Gastrocnemius medialis (tissue), 4 donors: ENCODE measurements at regions not wholly inside any gene's neighbourhood (a gene's known extent, or its start where the extent isn't known, plus 50 kb on each side); places are given as distances from the start of the nearest gene placed in this dataset.

ENCODE experiments used
- ATAC-seq, 2 donors: fragments of 150-250 bp; one replicate each; pipeline ENCODE4 v1.9.1; 2016
- DNase-seq, 2 donors: peaks; one replicate each; pipeline ENCODE4 v3.0.0-alpha.2; 2019
- H3K27ac ChIP-seq, 4 donors: fragments of 200-600 bp; sonication (generic); 1 replicate in 1 of 4; 2 replicates in 3 of 4; pipeline ENCODE4 v1.5.1; 2016 to 2018; ENCODE audit warnings: mild to moderate bottlenecking in 2 of 4, moderate library complexity in 1 of 4
- H3K27me3 ChIP-seq, 3 donors: fragments of 200-600 bp; sonication (generic) in 2 of 3; 1 replicate in 1 of 3; 2 replicates in 2 of 3; pipeline versions ENCODE4 v1.5.1 to v1.6.0; 2016 to 2019; ENCODE audit warnings: mild to moderate bottlenecking in 1 of 3, moderate library complexity in 1 of 3
- H3K36me3 ChIP-seq, 2 donors: fragments of 200-600 bp; sonication (generic) in 1 of 2; one replicate each; pipeline ENCODE4 v1.5.1; 2017 to 2018
- H3K4me1 ChIP-seq, 2 donors: fragments of 200-600 bp; sonication (generic) in 1 of 2; one replicate each; pipeline ENCODE4 v1.5.1; 2016 to 2017; ENCODE audit warnings: mild to moderate bottlenecking in 2 of 2
- H3K4me3 ChIP-seq, 4 donors: fragments of 200-600 bp; sonication (generic) in 3 of 4; 1 replicate in 1 of 4; 2 replicates in 3 of 4; pipeline ENCODE4 v1.5.1; 2016 to 2019; ENCODE audit warnings: mild to moderate bottlenecking in 2 of 4
- H3K9me3 ChIP-seq, 3 donors: fragments of 200-600 bp; sonication (generic) in 2 of 3; 1 replicate in 1 of 3; 2 replicates in 2 of 3; pipeline ENCODE4 v1.5.1; 2016 to 2019
- POLR2A ChIP-seq, 2 donors: fragments of 450-650 bp; IDR thresholded peaks; one replicate each; pipeline ENCODE4 v1.6.1; 2017; ENCODE audit warnings: antibody characterized with exemption in 2 of 2, mild to moderate bottlenecking in 2 of 2, moderate library complexity in 2 of 2
- in situ Hi-C, 4 donors: fragments of 200-750 bp; cut with MboI; loops; one replicate each; pipeline versions ENCODE4 v1.15.0 to v1.8.0; 2017; ENCODE audit warnings: low sequenced_read_pairs in 4 of 4
- intact Hi-C: fragments of 100-400 bp; cut with DNase I; formaldehyde crosslinking; loops from one replicate; pipeline ENCODE4 v1.15.1; 2023; ENCODE audit warnings: low total_unique reads
- TF ChIP-seq, protein P1 (sequence below), 5 experiments: fragments of 450-650 bp in 3 of 5; fragments of 200-600 bp in 2 of 5; sonication (generic) in 2 of 5; IDR thresholded peaks in 4 of 5; conservative IDR thresholded peaks in 1 of 5; 1 replicate in 4 of 5; 2 replicates in 1 of 5; pipeline ENCODE4 v1.5.1; 2016 to 2019; ENCODE audit warnings: antibody characterized with exemption in 5 of 5, mild to moderate bottlenecking in 3 of 5, moderate library complexity in 3 of 5

DNA sequence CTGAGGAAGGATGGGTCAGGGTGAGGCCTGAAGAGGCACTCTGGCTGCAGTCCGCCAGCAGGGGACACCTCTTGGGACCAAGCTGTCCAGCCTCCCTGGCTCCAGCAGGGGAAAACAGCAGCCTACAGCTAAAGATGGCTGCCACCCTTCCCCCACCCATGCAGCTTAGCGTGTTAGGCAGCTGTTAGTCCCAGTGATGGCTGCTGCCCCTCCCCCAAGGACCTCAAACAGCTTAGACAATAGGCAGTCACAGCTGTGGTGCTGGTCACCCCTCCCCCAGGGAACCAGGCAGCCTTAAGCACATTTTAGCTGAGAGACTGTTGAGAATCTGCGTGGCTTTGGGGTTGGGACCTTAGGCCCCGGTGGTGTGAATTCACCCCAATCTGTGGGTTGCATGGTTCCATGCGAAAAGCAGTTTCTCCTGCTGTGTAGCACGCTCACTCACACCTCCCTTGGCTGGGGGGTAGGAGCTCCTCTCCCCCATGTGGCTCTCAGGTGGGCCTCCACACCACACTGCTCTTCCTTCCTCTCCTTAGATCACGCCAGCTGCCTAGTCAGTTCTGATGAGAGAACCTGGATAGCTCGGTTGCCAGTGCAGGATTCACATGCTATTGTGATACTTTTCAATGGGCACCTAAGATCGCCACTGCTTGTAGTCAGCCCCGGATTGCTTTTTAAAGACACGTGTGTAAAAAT, 140.5 kb upstream of the CADPS start:
- Histone ChIP-seq H3K4me1 (no peaks in the 10 kb centered on the region), H3K36me3 (no peaks in the 10 kb centered on the region), H3K4me3 (no peak overlapping the region), H3K27ac (no peak overlapping the region), H3K9me3 (no peaks in the 10 kb centered on the region), H3K27me3 (no peaks in the 10 kb centered on the region)
- TF ChIP-seq, protein P1, sequence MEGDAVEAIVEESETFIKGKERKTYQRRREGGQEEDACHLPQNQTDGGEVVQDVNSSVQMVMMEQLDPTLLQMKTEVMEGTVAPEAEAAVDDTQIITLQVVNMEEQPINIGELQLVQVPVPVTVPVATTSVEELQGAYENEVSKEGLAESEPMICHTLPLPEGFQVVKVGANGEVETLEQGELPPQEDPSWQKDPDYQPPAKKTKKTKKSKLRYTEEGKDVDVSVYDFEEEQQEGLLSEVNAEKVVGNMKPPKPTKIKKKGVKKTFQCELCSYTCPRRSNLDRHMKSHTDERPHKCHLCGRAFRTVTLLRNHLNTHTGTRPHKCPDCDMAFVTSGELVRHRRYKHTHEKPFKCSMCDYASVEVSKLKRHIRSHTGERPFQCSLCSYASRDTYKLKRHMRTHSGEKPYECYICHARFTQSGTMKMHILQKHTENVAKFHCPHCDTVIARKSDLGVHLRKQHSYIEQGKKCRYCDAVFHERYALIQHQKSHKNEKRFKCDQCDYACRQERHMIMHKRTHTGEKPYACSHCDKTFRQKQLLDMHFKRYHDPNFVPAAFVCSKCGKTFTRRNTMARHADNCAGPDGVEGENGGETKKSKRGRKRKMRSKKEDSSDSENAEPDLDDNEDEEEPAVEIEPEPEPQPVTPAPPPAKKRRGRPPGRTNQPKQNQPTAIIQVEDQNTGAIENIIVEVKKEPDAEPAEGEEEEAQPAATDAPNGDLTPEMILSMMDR (IDR thresholded peaks at IDR 0.05 in 4 of 5, conservative IDR thresholded peaks at IDR 0.05 in 1 of 5), result no peak
- in situ Hi-C loops (no loop called here), intact Hi-C loops (no loop called here)
- ATAC-seq (no peak), DNase-seq (no peak)

DNA sequence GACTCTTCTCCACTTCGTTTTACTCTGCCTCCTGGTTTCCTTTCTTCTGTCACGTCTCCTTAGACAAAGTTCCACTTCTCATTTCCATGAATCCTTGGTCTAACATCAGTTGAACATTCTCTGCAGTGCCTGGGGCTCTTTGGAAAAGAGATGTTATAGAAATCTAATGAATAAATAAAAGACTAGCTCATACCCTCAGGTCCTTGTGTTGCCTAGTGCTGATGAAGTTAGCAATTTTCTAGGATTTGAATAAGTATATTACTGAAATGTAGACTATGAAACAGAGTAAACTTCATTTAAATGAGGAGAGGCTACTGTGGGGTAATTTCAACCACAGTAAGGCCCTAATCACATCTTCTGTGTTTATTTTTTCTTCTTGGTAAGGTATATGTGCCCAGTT, 146.9 kb upstream of the CADPS start:
- in situ Hi-C loops, result no loop called here
- no peaks in the 10 kb centered on the region for H3K9me3 ChIP-seq
- TF ChIP-seq, protein P1 (IDR thresholded peaks at IDR 0.05 in 4 of 5, conservative IDR thresholded peaks at IDR 0.05 in 1 of 5), result no peak
- TF ChIP-seq POLR2A (IDR thresholded peaks at IDR 0.05), result no peak
- no peak overlapping the region for H3K27ac ChIP-seq
- no peaks in the 10 kb centered on the region for H3K27me3 ChIP-seq
- H3K36me3 ChIP-seq, result no peaks in the 10 kb centered on the region
- no peaks in the 10 kb centered on the region for H3K4me1 ChIP-seq
- H3K4me3 ChIP-seq, result no peak overlapping the region
- intact Hi-C loops, result no loop called here
- DNase-seq, result no peak
- ATAC-seq, result no peak

DNA sequence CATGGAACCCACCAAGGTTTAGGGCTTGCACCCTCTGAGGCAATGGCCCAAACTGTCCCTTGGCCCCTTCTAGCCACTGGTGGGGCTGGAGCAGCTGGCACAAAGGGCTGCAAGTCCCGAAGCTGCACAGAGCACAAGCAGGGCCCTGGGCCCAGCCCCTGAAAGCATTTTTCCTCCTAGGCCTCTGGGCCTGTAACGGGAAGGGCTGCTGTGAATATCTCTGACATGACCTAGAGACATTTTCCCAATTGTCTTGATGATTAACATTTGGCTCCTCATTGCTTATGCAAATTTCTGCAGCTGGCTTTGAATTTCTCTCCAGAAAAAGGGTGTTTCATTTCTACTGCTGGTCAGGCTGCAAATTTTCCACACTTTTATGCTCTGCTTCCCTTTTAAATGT, 151.5 kb upstream of the CADPS start:
- DNase-seq, result no peak
- H3K27me3 ChIP-seq, result no peaks in the 10 kb centered on the region
- in situ Hi-C loops, result no loop called here

DNA sequence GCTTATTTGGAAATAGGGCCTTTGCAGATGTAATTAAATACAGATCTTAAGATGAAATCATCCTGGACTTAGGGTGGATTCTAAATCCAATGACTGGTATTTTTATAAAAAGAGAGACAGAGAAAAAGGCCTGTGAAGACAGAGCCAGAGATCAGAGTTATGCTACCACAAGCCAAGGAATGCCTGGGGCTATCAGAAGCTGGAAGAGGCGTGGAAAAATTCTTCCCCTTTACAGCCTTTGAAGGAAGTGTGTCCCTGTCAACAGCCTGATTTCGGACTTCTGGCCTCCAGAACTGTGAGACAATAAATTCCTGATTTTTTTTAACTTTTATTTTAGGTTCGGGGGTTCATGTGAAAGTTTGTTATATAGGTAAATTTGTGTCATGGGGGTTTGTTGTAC, 154.1 kb upstream of the CADPS start:
- H3K36me3 ChIP-seq, result no peaks in the 10 kb centered on the region
- no peak overlapping the region for H3K27ac ChIP-seq
- intact Hi-C loops (no loop called here), in situ Hi-C loops (no loop called here)
- TF ChIP-seq, protein P1 (IDR thresholded peaks at IDR 0.05 in 4 of 5, conservative IDR thresholded peaks at IDR 0.05 in 1 of 5), result no peak
- no peak for TF ChIP-seq POLR2A (IDR thresholded peaks at IDR 0.05)
- no peak overlapping the region for H3K4me3 ChIP-seq
- no peaks in the 10 kb centered on the region for H3K4me1 ChIP-seq
- no peaks in the 10 kb centered on the region for H3K9me3 ChIP-seq
- H3K27me3 ChIP-seq, result no peaks in the 10 kb centered on the region
- ATAC-seq (no peak), DNase-seq (no peak)

More for the DNA sequence above, 151.5 kb upstream of the CADPS start:
- Histone ChIP-seq H3K9me3 (no peaks in the 10 kb centered on the region), H3K36me3 (no peaks in the 10 kb centered on the region), H3K4me3 (no peak overlapping the region), H3K27ac (no peak overlapping the region), H3K4me1 (no peaks in the 10 kb centered on the region)
- intact Hi-C loops, result no loop called here
- no peak for ATAC-seq
- TF ChIP-seq POLR2A (IDR thresholded peaks at IDR 0.05), result no peak
- TF ChIP-seq, protein P1 (IDR thresholded peaks at IDR 0.05 in 4 of 5, conservative IDR thresholded peaks at IDR 0.05 in 1 of 5), result no peak

DNA sequence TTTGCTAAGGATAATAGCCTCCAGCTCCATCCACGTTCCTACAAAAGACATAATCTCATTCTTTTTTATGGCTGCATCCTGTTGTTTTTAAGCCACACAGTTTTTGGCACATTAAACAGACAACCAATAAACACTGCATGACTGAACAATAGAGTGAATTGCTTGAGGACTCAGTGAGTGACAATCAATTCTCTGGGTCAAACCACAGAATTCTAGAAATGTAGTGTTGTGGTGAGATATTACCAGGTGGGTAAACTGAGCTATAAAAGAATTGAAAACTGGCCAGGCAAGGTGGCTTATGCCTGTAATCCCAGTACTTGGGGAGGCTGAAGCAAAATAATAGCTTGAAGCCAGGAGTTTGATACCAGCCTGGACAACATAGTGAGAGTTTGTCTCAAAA, 154.7 kb upstream of the CADPS start:
- Histone ChIP-seq H3K4me1 (no peaks in the 10 kb centered on the region), H3K9me3 (no peaks in the 10 kb centered on the region), H3K36me3 (no peaks in the 10 kb centered on the region), H3K27me3 (no peaks in the 10 kb centered on the region), H3K4me3 (no peak overlapping the region), H3K27ac (no peak overlapping the region)
- DNase-seq (no peak), ATAC-seq (no peak)
- TF ChIP-seq POLR2A (IDR thresholded peaks at IDR 0.05), result no peak
- TF ChIP-seq, protein P1 (IDR thresholded peaks at IDR 0.05 in 4 of 5, conservative IDR thresholded peaks at IDR 0.05 in 1 of 5), result no peak
- intact Hi-C loops (no loop called here), in situ Hi-C loops (no loop called here)
